GM18498 (cell line): ENCODE measurements at regions not wholly inside any gene's neighbourhood (a gene's known extent, or its start where the extent isn't known, plus 50 kb on each side); places are given as distances from the start of the nearest gene placed in this dataset.
A peak's percentile ranks its signal among the peaks of the same experiment; 100 is the strongest.
"Not testable (repeated sequence)": the region's sequence is repeated elsewhere in the genome, so short reads cannot be mapped to it uniquely, and the experiment has no call there.

Source experiments
- ATAC-seq: cut with Tn5 transposase; IDR thresholded peaks from one replicate; pipeline ENCODE4 v1.9.1; 2021; ENCODE audit warnings: mild to moderate bottlenecking, moderate library complexity; ENCODE audit not compliant: unreplicated experiment

DNA sequence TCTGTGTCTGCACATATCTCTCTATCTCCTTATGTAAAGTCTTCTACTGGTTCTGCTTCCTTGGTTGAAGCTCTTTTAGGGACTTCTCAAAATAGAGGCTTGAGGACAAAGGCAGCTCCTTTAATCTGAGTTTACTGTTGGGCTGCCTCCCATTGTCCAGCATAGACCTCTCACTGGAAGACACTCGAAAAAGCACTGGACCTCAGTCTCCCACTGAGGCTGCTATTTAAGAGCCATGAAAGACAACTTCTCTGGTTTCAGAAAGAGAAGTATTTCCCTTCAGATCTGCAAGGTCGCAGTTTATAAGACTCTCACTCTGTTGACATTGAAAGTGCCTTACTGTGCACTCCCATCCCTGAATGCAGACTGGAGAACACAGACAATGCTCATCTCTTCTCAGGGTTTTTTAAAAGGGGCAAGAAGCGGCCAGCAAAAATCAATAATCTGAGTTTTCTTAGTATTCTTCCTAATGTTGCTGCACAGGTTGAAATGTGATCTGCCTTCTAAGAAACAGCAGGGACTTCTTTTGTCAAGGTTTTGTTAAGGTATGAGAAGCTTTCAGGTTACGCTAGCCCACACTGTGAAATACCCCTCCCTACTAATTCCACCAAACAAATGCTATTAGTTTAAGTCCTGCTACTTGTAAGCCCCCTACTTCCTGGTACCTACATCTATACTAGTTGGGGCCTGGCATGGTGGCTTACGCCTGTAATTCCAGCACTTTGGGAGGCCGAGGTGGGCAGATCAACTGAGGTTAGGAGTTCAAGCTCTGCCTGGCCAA lies 450.0 kb upstream of the SLC10A2 start:
- no peak for ATAC-seq

DNA sequence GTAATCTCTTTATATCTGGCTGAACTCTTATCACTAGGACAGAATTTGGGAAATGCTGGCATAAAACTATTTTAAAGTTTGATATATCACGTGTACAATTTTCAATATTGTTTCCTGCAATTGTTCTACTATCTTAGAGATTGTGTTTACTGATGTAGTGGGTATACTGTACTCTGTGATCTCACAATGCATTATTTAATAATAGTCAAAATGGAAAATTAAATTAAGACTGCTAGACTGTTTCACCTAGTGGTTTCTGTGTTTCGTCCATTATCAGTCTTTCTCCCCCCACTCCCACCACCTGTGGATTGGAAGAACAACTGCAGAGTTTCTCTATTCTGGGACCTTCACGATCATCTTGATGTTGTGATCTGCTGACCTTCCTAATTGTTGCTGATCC lies 449.2 kb upstream of the SLC10A2 start:
- no peak for ATAC-seq

GRCh38 chr13:103514619-103515018 lies 448.4 kb upstream of the SLC10A2 start:
- ATAC-seq = no peak

GRCh38 chr13:103514188-103514587 lies 448.0 kb upstream of the SLC10A2 start:
- ATAC-seq = no peak

GRCh38 chr13:103510007-103510535 lies 443.9 kb upstream of the SLC10A2 start:
- no peak for ATAC-seq

DNA sequence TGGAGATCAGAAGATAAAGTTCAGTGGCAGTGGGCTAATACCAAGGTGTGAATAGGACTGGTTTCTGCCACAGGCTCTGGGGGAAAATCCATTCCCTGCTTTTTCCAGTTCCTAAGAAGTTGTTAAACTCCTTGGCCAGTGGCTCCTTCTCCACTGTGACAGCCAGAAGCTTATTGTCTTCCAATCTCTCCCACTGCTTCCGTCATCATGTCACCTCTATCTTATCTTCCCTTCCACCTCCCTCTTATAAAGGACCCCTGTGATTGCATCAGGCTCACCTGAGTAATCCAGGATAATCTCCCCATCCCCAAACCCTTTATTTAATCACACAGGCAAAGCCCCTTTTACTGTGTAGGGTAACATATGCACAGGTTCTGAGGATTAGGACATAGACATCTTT lies 431.2 kb upstream of the SLC10A2 start:
- no peak for ATAC-seq

GRCh38 chr13:103487841-103488240 lies 421.6 kb upstream of the SLC10A2 start:
- no peak for ATAC-seq

GRCh38 chr13:103473081-103473480 lies 406.9 kb upstream of the SLC10A2 start:
- ATAC-seq = no peak

GRCh38 chr13:103471896-103472295 lies 405.7 kb upstream of the SLC10A2 start:
- ATAC-seq = no peak

DNA sequence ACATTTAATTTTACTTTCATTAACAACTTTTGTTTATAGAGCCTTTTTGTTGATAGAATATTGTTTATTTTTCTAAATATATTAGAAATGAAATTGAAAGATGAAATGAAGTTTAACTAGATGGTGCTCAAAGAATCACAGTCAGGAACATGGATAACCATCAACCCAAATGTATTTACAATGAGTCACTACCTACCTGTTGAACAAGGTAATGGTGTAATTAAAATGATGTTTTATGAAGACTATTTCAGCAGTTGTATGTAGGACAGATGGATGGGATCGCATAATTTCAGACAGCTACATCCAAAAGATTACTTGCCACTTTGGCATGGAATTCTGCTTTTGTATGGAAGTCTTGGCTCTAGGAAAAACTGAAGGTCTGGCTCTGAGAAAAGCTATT lies 403.6 kb upstream of the SLC10A2 start:
- no peak for ATAC-seq

- ATAC-seq = no peak
Measured at GRCh38 chr13:103466761-103467160, 400.5 kb upstream of the SLC10A2 start.

- not testable (repeated sequence) for ATAC-seq
Measured at GRCh38 chr13:103460246-103460645, 394.0 kb upstream of the SLC10A2 start.

GRCh38 chr13:103457050-103457449 lies 390.8 kb upstream of the SLC10A2 start:
- not testable (repeated sequence) for ATAC-seq

DNA sequence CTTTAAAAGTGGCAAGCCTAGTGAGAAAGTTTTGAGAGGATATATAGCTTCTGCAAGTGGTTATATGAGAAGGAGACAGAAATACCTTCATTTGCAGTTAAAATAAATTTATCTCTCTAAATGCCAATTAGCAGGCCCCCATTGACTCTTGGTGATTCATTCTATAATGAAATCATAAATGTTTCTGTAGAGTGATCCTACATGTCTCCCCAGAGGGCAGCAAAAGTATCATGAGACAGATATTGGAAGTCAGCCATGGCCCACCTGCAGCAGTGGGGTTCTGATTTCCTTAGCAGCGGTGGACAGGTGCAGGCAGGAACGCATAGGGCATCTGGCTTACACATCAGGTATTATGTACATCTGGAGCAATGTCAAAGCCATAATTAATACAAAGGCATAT lies 385.4 kb upstream of the SLC10A2 start:
- no peak for ATAC-seq

- no peak for ATAC-seq
Measured at GRCh38 chr13:103443604-103444003, 377.4 kb upstream of the SLC10A2 start.

DNA sequence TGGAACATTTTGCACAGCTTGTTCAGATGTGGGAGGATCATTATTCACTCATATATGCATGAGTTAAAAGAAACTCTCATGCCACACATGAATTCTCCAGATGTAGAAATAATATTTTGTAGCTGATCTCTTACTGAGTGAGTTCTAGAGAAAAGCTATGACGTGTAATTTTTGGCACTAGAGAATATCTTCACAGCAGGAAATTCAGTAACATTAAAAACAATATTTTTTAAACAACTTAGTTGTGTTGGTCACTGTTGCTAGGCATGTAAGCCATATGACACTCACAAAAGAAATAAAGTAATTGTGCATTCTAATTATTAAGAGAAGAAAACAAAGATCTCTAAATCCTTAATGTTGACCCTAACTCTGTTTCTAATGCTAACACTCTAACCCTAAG lies 371.4 kb upstream of the SLC10A2 start:
- ATAC-seq = no peak

DNA sequence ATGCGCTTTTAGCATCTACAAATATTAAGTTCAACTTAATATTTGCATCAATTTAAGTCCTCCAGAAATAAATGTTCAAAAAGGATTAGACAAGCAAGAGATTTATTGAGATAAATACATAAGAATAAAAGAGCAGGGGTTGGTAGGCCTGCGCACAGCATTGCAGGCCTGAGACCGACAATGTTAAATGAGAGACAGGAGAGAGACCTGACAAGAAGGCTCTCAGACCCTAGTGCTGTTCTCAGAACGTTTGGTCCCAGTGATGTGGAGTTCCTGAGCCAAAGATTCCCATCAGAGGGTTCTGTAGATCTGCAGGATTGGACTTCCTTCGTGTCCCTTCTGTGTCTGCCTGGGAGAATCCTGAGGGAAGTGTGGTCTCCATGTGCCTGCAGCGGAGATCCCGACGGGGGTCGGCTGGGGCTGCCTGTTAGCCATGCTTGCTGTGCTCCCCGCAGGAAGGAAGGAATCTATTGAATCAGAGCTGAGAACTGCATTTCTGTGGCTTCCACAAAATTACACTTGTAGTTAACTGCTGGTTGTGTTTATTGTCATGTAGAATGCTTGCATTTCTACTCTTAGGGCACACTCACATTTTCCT lies 369.9 kb upstream of the SLC10A2 start:
- no peak for ATAC-seq

GRCh38 chr13:103431856-103432255 lies 365.6 kb upstream of the SLC10A2 start:
- no peak for ATAC-seq

GRCh38 chr13:103430368-103430767 lies 364.2 kb upstream of the SLC10A2 start:
- ATAC-seq = no peak

DNA sequence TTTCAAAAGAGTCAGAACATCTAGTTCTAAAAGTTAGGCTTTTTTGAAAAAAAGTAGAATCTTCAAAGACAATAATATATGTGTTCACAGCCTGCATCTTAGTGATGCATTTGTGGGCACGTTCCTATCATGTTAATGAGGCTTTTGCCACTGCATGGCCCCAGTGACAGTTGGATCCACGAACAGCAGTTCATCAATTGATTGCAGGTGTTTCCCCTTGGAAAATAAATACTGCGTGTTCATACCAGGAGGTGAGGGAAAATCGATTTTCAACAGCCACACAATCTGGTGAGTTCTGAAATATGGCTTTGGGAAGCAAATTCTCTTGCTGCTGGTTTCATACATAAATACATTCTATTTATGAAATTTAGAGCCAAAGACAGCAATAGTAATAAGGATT lies 343.8 kb upstream of the SLC10A2 start:
- no peak for ATAC-seq

- ATAC-seq = peak; percentile 59
Measured at GRCh38 chr13:103406967-103407366, 340.8 kb upstream of the SLC10A2 start.

- ATAC-seq = no peak
Measured at GRCh38 chr13:103405297-103405696, 339.1 kb upstream of the SLC10A2 start.
